HG03060 (cell line): ENCODE measurements at regions not wholly inside any gene's neighbourhood (a gene's known extent, or its start where the extent isn't known, plus 50 kb on each side); places are given as distances from the start of the nearest gene placed in this dataset.
A peak's percentile ranks its signal among the peaks of the same experiment; 100 is the strongest.

Source experiments
- ATAC-seq: cut with Tn5 transposase; IDR thresholded peaks from one replicate; pipeline ENCODE4 v1.9.1; 2021; ENCODE audit warnings: low read depth, moderate number of reproducible peaks; ENCODE audit not compliant: unreplicated experiment

GRCh38 chr9:90099262-90099963 is 494.6 kb downstream of the GADD45G start:
- no peak for ATAC-seq

GRCh38 chr9:90100014-90100413 is 495.2 kb downstream of the GADD45G start:
- ATAC-seq = no peak

- ATAC-seq = peak; percentile 77
These were observed 497.6 kb downstream of the GADD45G start for GRCh38 chr9:90102292-90102901.

GRCh38 chr9:90103771-90104170 is 499.0 kb downstream of the GADD45G start:
- ATAC-seq = no peak

GRCh38 chr9:90105773-90106172 is 501.0 kb downstream of the GADD45G start:
- no peak for ATAC-seq

- ATAC-seq = no peak
These were observed 502.4 kb downstream of the GADD45G start for GRCh38 chr9:90107040-90107725.

- no peak for ATAC-seq
These were observed 503.2 kb downstream of the GADD45G start for GRCh38 chr9:90107726-90108655.

- ATAC-seq = no peak
These were observed 508.0 kb downstream of the GADD45G start for GRCh38 chr9:90112788-90113187.

GRCh38 chr9:90114641-90115425 is 510.0 kb downstream of the GADD45G start:
- ATAC-seq = no peak

GRCh38 chr9:90121762-90122161 is 517.0 kb downstream of the GADD45G start:
- ATAC-seq = no peak

- no peak for ATAC-seq
These were observed 517.7 kb downstream of the DIRAS2 start for GRCh38 chr9:90124961-90125360.

GRCh38 chr9:90127923-90128322 is 514.7 kb downstream of the DIRAS2 start:
- ATAC-seq = no peak

GRCh38 chr9:90128587-90129190 is 513.9 kb downstream of the DIRAS2 start:
- ATAC-seq = no peak

GRCh38 chr9:90129446-90129845 is 513.2 kb downstream of the DIRAS2 start:
- ATAC-seq = no peak

GRCh38 chr9:90131568-90131967 is 511.1 kb downstream of the DIRAS2 start:
- ATAC-seq = no peak

GRCh38 chr9:90132866-90133265 is 509.8 kb downstream of the DIRAS2 start:
- ATAC-seq = no peak

- ATAC-seq = no peak
These were observed 504.8 kb downstream of the DIRAS2 start for GRCh38 chr9:90137801-90138200.

- ATAC-seq = no peak
These were observed 502.3 kb downstream of the DIRAS2 start for GRCh38 chr9:90140131-90140818.

- no peak for ATAC-seq
These were observed 500.9 kb downstream of the DIRAS2 start for GRCh38 chr9:90141723-90142122.
